Glutamatergic neuron (in vitro differentiated cells): ENCODE measurements at regions not wholly inside any gene's neighbourhood (a gene's known extent, or its start where the extent isn't known, plus 50 kb on each side); places are given as distances from the start of the nearest gene placed in this dataset.

Source experiments
- DNase-seq: peaks from one replicate; pipeline ENCODE4 v3.0.0; 2022
- H3K27ac Mint-ChIP-seq: one replicate; pipeline ENCODE4 v1.8.0; 2020; ENCODE audit warnings: mild to moderate bottlenecking, mixed read lengths, inconsistent platforms; ENCODE audit not compliant: unreplicated experiment
- H3K27me3 Mint-ChIP-seq: one replicate; pipeline ENCODE4 v1.8.0; 2020; ENCODE audit warnings: mild to moderate bottlenecking, moderate library complexity, mixed read lengths, inconsistent platforms; ENCODE audit not compliant: unreplicated experiment
- H3K36me3 Mint-ChIP-seq: one replicate; pipeline ENCODE4 v1.8.0; 2020; ENCODE audit warnings: mild to moderate bottlenecking, mixed read lengths, inconsistent platforms; ENCODE audit not compliant: unreplicated experiment
- H3K4me1 Mint-ChIP-seq: one replicate; pipeline ENCODE4 v1.8.0; 2020; ENCODE audit warnings: mild to moderate bottlenecking, low read depth, mixed read lengths, inconsistent platforms; ENCODE audit not compliant: unreplicated experiment
- H3K4me3 Mint-ChIP-seq: one replicate; pipeline ENCODE4 v1.8.0; 2020; ENCODE audit warnings: mild to moderate bottlenecking, mixed read lengths, inconsistent platforms; ENCODE audit not compliant: unreplicated experiment
- H3K9me3 Mint-ChIP-seq: one replicate; pipeline ENCODE4 v1.8.0; 2020; ENCODE audit warnings: mild to moderate bottlenecking, moderate library complexity, mixed read lengths, inconsistent platforms; ENCODE audit not compliant: unreplicated experiment
- CTCF ChIP-seq: fragments of 200-600 bp; sonication (generic); IDR thresholded peaks from one replicate; pipeline ENCODE4 v1.5.0; 2021; ENCODE audit not compliant: partially characterized antibody, unreplicated experiment

GRCh38 chr9:99628849-99629620 is 192.7 kb upstream of the NR4A3 start:
- no peaks in the 10 kb centered on the region for H3K36me3 Mint-ChIP-seq
- no peaks in the 10 kb centered on the region for H3K4me1 Mint-ChIP-seq
- peaks cover 1% of the 10 kb centered on the region for H3K9me3 Mint-ChIP-seq
- H3K4me3 Mint-ChIP-seq: no peak overlapping the region
- no peak for DNase-seq
- no peak overlapping the region for H3K27ac Mint-ChIP-seq
- no peak for TF ChIP-seq CTCF
- no peaks in the 10 kb centered on the region for H3K27me3 Mint-ChIP-seq

- Mint-ChIP-seq H3K27me3 (no peaks in the 10 kb centered on the region), H3K4me3 (no peak overlapping the region), H3K9me3 (peaks cover 1% of the 10 kb centered on the region), H3K27ac (no peak overlapping the region), H3K36me3 (no peaks in the 10 kb centered on the region), H3K4me1 (no peaks in the 10 kb centered on the region)
- no peak for DNase-seq
- TF ChIP-seq CTCF: no peak
These were observed 189.2 kb upstream of the NR4A3 start for GRCh38 chr9:99632349-99633038.

- no peak for DNase-seq
- no peak for TF ChIP-seq CTCF
- Mint-ChIP-seq H3K36me3 (no peaks in the 10 kb centered on the region), H3K27ac (no peak overlapping the region), H3K27me3 (no peaks in the 10 kb centered on the region), H3K4me1 (no peaks in the 10 kb centered on the region), H3K4me3 (no peak overlapping the region), H3K9me3 (peaks cover 1% of the 10 kb centered on the region)
These were observed 188.4 kb upstream of the NR4A3 start for GRCh38 chr9:99633265-99633664.

GRCh38 chr9:99634186-99634585 is 187.5 kb upstream of the NR4A3 start:
- H3K9me3 Mint-ChIP-seq: peaks cover 1% of the 10 kb centered on the region
- H3K4me3 Mint-ChIP-seq: no peak overlapping the region
- H3K27ac Mint-ChIP-seq: no peak overlapping the region
- no peaks in the 10 kb centered on the region for H3K4me1 Mint-ChIP-seq
- H3K36me3 Mint-ChIP-seq: no peaks in the 10 kb centered on the region
- TF ChIP-seq CTCF: no peak
- no peak for DNase-seq
- no peaks in the 10 kb centered on the region for H3K27me3 Mint-ChIP-seq

- no peak for TF ChIP-seq CTCF
- peaks cover 1% of the 10 kb centered on the region for H3K9me3 Mint-ChIP-seq
- no peak overlapping the region for H3K4me3 Mint-ChIP-seq
- no peaks in the 10 kb centered on the region for H3K36me3 Mint-ChIP-seq
- no peak for DNase-seq
- no peaks in the 10 kb centered on the region for H3K4me1 Mint-ChIP-seq
- H3K27me3 Mint-ChIP-seq: no peaks in the 10 kb centered on the region
- H3K27ac Mint-ChIP-seq: no peak overlapping the region
These were observed 186.7 kb upstream of the NR4A3 start for GRCh38 chr9:99635032-99635431.
